DMS114 treated with DMSO at 0.1 percent for 48 hours (cell line): ENCODE measurements at regions not wholly inside any gene's neighbourhood (a gene's known extent, or its start where the extent isn't known, plus 50 kb on each side); places are given as distances from the start of the nearest gene placed in this dataset.

Experiments
- DNase-seq: peaks from one replicate; lab custom pipeline; 2025; ENCODE audit not compliant: unreplicated experiment; lab: John Stamatoyannopoulos, UW

DNA sequence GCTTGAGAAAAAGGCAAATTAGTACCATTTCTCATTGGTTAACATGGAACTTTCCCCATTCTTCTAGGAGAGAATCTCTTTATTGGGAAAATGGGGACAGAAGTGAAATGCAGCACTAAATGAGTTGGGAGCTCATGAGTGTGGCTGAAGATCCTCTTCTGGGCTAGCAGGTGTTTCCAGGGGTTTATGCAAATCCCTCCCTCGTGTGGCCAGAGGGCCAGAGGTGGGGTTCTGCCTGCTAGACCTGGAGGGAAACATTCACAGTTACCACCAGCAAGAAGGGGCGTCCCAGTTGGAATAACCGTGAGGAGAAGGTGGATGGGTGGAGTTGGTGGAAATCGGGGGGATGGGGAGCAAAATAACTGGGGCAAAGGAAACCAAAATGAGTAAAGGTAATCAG lies 235.9 kb downstream of the KLF6 start:
- DNase-seq: no peak

DNA sequence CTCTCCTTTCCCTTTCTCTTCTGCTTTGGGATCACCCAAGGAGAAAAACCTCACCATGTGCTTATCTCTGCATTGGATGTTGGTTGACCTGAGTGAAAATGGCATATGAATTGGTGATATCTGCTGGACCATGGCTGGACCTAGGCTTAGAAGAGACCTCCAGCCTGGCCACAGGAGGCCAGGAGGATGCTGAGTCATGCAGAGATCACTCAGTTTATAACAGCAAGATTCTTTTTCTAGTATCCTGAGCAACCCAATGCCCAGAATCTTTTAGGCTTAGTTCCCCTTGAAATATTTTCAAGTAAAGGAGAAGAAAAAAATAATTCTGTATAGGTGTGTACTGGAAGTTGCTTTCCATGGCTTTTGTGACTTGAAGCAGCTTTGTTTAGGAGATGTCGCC lies 236.3 kb downstream of the KLF6 start:
- no peak for DNase-seq

DNA sequence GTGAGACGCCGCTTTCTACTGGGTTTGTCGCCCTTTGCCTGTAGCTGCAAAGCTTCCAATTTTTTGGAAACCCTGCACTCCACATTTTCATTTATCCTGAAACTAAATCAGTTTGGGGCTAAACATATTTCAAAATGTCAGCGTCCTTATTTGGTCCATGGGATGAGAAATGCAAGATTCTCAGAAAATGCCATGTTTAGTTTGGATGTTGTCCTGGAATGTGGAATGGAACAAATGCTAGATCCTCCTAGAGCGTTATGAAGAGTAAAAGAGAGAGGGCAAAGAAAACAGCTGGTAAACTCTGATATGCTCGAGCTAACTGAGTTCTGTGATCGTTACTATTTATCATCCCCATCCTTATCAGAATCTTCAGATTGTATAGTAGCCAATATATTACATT lies 236.9 kb downstream of the KLF6 start:
- no peak for DNase-seq

DNA sequence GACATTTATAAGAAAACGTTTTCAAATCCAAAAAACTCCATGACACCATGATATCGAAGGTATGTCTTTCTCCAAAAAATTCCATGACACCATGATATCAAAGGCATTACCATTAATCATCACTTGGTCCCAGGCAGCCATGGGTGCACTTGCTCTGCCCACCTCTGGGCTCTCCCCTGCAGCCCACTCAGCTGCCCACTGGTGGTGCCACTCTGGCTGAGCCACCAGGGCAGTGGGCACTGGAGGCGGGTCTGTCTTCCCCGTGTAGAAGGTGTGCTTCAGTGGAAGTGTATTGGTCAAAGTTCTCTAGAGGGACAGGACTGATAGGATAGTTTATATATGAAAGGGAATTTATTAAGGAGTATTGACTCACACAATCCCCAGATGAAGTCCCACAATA lies 240.4 kb downstream of the KLF6 start:
- DNase-seq: no peak

DNA sequence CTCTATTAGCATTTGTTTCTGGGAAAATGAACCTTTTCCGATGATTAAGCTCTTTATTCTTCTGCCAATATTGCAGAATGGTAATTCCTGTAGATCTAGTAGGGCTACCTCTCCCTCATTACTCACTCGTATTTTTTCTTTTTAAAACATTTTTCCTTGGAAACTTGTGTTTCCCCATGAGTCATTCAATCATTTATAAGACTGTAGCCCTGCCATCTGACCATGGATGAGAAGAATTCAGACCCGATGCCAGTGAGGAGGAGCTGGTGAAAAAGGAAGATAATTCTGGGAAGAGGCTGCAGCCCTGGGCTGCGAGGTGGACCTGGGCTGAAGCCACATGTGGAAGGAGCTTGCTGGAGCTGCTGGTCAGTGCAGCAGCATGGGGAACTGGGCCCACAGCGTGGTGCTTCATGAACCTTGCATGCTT lies 242.8 kb downstream of the KLF6 start:
- DNase-seq: no peak

DNA sequence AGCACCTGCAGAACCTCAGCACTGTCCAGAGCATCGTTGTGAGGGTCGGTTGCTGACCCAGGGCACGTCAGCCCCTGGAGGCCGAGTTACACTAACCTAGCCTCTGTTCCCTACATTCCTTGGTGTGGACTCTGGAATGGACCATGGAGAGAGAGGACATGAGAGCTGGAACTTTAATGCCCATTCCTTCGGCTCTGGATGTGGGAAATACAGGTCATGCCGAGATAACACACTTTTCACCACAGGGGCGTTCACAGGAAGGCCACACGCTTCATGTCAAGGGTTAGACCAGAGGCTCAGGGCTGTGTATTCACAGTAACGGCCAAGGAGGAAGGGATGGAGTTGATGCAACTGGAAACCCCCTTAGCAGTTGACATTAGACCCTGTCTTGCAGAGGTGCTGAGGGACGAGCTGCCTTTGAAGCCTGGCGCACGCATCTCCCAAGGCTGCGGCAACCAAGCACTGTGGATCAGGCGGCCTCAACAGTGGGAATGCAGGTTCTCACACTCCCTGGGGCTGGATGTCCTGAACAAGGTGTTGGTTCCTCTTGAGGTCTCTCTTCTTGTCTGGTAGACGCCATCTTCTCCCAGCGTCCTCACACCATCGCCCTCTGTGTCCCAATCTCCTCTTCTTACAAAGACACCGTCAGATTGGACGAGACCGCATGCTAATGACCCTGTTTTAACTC lies 245.2 kb downstream of the KLF6 start:
- no peak for DNase-seq

DNA sequence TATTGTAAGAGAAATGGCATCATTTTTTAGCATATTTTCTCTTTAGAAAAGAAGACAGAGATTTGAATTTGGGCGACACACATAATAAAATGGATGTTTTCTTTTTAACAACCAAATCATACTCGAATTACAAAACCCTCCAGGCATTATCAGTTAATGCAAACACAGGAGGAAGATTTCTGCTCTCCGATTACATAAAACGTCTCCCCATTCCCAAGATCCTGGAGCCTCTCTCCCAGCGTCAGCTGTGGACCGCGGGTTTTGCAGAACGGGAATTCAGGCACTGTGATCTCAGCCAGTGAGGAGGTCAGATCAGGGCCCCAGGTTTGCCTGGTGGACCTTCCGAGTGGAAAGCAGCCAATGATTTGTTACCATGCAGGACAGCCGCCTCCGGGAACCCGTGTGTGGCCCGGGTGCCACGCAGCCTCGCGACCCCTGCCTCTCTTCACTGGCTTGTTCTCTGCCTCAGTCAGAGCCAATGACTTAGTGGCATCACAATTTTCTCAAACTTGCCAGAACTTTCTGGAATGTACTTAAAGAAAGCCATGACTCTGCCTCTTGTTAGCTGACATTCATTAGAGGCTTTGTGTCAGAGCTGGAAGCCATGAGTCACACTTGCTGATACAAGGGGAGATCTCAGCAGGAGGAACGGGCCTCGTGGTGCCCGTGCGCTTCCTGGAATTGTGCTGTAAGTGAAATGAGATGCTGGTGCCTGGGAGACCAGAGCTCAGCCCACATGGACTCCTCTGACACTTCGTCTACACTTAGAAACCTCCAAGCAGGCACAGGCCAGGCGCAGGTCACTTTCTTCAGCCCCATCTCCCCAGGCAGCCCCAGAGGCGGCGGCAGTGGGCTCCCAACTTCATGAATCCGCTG lies 246.1 kb downstream of the KLF6 start:
- DNase-seq: no peak

DNA sequence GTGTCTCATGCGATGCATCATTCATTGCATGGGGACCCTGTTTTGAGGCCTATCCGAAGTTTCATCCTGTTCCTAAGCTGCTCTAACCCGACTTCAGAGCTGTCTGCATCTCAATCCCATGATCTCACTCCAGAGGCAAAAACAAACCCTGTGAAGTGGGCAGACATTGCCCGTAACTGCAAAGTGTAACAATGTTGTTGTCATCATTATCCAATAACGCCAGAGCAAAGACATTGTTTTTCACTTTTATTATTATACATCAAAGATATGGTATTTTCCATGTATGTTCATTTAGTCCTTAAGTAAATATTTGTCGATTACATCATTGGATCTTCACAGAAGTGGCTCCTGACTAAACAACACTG lies 246.7 kb downstream of the KLF6 start:
- no peak for DNase-seq

DNA sequence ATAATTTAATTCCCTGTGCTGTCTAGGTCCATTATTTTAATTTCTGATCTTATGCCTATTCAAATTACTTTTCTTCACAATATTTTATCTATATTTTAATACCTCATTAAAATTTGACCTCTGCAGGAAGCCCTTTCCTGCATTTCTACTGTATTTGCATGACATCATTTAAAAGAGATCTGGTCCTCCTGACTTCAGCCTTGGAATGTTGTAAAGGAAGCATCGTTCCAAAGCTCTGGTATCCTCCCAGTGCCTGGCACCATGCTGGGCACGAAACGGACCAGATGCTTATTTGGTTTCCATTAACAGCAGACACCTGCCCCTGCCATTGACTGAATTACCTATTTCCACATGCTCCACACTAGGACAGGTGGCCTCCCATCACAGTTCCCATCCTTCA lies 247.5 kb downstream of the KLF6 start:
- no peak for DNase-seq

DNA sequence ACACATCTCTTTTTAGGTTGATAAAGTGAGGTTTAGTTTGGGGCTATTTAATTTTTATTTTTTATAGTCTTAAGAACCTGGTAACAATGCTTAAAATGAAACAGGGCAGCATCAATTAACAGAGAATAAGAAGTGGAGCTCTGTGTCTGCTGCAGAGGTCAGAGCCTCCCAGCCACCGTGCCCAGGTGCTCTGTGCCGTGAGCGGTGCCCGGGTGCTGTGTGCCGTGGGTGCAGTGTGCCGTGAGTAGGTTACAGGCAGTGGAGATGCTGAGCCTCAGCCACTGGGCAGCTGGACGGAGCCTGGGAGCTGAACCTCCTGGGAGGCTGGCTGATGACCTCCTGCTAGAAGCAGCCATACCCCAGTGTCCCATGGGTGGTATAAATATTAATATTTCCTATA lies 250.0 kb downstream of the KLF6 start:
- DNase-seq: no peak

DNA sequence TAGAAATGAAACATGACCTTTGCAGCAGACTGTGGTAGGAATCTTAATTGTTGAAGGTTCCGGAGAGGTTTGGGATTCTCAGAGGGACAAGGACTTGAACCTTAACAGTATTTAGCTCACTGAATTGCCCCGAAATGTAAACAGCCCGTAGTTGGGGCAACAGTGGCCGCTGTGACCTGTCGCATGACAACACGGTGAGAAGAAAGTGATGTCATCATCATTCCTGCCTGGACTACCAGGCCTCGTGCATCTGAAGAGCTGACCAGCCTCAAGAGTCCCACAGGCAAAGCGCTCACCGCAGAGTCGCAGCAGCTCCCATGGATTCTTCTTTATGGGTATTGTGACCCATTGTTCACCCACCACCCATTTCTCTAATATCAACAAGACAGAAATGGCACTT lies 250.6 kb downstream of the KLF6 start:
- DNase-seq: no peak

DNA sequence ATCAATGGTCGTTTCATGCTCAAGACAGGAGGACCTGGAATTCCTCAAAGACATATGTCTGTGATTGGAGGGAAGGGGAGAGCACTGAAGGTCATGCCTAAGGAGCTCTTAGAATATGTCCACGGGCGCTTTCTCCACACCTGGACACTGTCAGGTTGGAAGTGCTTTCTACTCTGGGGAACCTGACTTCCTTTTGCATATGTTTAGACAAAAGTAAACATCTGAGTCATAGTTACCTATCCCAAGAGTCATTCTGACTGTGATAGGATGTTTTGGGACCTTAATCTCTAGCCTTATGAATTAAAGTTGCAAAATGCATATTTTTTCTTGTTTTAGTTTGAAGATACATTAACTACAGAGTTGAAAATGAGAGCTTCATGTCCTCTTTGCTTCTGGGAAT lies 251.7 kb downstream of the KLF6 start:
- no peak for DNase-seq

DNA sequence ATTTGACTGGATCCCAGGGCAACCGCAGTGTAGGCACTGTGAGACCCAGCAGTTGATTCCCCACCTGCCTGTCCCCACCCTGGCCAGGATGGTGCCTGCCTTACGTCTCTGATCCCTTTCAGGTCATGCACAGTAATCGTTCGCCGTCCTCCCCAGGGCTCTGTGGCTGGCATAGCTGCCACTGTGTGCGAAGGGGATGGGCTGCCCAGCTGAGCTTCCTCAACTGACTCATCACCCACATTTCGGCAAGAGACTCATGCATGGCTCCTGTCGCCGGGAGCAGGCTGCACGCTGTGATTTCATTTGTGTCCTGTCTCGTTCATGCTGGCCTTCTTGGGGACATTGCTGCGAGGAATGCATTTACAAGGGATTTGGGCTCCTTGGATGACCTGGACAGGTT lies 252.4 kb downstream of the KLF6 start:
- no peak for DNase-seq

DNA sequence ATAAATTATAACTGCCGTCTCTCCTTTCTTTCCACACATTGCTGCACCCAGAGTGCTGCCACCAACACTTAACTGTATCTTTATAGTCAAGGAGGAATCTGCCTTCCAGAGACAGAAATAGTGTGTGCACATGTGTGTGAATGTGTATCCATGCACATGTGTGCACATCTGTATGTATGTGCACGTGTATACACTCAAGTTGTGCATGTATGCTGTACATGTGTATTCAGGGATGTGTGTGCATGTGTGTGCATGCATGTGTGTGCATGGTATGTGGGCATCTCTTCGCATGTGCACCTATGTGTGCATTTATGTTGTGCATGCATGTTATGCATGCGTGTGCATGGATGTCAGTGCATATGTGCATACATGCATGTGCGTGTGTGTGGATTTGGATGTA lies 253.3 kb downstream of the KLF6 start:
- DNase-seq: no peak

DNA sequence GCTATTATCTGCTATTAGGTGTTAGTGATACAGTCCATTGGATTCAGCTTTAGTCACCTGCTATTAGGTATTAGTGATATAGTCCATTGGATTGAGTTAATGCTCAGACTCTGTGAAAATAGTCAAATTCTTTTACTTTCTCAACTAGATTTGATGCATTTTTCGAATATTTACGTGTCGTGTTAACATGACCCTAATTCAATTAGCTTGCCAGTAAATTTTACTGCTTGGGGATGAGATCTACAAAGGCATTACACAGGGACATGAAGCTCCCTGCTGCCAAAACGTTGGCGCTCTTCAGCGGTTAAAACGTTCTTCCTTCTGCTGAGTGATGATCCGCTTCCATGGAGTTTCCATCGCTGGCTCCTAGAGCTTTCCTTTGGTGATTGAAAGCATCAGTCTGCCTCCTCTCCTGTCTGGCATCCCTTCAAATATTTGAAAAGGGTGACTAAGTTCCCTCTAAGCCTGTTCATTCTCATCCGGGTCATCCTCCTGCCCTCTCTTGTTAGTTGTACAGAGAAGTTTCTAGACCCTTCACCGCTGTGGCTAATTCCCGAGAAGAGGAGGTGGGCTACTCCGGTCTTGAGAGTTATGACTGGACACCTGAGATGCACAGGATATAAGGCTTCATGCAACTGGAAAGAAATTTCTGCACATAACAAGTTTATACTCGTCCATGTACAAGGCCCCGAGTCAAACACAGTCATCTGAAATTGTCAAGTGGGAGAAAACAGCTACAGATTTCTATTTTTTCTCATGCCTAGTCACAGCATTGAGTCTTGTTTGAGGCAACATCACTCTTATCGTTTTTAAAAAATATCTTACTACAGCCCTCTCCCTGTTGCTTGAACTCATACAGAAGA lies 254.0 kb downstream of the KLF6 start:
- no peak for DNase-seq

DNA sequence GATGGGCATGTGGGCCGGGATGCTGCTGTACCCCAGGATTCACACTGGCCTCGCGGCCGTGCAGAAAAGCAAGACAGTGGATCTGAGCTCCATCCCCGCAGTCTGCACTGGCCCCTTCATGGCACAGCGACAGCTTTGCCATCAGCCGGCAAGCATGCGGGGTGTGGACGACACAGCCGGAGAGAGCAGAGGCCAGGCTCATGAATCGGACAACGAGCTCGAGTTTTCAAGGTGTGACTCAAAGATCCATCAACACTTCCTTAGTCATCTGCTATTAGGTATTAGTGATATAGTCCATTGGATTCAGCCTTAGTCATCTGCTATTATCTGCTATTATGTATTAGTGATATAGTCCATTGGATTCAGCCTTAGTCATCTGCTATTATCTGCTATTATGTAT lies 254.7 kb downstream of the KLF6 start:
- no peak for DNase-seq

DNA sequence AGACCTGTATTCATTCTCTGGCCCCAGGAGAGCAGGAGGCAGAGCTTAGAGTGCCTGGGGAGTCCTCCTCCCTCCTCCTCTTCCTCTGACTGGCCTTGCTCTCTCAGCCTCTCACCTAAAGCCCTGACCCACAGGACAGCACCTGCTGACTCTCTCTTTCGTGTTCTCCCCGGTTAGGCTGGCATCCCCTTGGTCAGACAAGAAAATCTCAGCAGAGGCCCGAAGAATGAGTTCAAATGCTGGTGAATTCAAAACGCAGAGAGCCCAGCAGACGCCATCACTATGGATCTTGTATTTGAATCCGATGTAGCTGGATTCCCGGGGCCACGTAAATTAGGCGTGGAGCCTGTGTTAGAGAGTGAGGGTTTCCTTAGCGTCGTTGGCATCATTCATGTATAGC lies 255.3 kb downstream of the KLF6 start:
- DNase-seq: no peak

DNA sequence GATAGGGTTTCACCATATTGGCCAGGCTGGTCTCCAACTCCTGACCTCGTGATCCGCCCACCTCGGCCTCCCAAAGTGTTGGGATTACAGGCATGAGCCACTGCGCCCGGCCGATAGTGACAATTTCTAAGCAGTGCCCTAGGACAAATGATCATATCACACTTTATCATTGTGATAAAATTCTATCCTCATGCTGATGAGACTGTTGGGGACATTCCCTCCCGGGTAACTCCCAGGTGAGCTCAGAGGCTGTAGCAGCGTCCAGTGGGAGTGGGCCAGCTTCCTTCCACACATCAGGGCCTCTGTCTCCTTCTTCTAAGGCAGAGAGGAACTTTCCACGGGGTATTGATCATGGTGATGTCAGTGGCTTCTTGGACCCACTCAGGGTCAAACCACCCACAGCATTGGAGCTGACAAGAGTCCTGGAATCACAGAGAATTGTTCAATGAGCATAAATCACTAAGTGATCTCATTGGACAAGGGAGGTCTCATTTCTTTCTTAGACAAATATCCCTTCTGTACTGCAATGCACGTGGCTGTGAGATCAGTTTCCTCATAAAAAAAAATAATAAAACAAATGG lies 256.1 kb downstream of the KLF6 start:
- no peak for DNase-seq

DNA sequence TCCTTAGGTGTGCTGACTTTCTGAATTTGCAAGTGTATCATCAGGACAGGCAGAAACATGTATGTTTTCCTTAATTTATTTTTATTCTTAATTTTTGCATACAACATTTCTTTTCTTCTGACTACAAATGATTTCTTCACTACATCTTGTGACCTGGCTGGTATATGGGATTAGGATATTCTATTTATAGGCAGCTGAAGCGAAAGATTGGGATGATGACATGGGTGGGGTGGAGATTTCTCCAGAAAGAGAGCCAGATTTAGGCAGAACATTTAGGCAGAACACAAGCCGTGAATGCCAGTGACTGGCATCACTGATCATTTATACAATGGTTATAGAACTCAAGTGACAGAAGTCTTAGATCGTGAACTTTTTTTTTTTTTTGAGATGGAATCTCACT lies 256.7 kb downstream of the KLF6 start:
- DNase-seq: no peak

DNA sequence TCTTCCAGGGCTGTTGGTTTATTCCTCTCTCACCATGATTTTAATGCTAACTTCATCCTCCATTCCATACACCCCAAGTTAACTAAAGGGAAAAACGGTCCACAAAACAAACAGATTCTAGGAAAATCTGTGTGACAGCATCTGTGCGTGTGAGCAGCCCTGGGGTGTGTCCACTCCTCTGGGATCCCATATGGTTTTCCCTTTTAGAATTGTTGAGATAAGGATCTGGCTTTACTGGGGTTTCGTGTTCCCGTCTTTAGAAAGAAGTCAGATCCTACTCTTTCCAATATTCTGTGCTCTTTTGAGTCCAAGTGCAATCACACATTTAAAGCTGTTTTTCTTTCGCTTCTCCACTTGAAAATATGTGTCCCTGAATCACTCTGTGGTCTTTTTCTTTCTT lies 257.1 kb downstream of the KLF6 start:
- DNase-seq: no peak

DNA sequence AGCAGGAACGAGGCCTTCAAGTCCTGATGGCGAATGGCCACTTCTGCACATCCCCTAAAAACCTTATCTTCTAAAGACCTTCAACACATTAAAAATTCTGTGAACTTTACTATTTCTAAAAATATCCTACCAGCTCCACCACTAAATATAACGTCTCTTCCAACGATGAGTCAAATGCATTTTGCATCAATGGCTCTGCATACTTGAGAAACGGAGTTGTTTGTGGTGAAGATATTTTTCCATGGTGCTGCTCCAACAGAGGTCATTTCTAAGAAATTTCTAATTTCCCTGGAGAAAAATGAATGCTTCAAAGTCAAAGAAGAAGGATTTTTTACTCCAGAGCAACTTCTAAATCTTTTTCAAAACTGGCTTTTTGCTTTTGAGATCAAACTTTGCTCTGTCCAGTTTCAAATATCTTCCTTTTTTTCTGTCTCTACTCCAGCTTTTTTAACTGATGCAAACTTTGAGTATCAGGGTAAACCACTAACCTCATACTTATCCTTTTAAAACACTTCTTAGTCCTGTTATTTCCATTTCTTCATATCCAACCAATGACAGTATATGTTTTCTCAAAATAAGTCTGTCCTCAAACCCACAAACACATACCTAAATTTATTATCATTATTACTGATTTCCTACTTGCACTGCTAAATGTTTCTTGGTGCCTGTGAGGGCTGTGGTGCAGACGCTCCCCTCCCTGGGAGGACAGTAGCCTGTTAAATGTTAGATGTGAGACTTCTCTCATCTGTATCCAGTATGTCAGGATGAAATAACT lies 258.1 kb downstream of the KLF6 start:
- no peak for DNase-seq
